SKM-1 treated with dmso at 0.1 percent for 144 hours (cell line): ENCODE measurements at regions not wholly inside any gene's neighbourhood (a gene's known extent, or its start where the extent isn't known, plus 50 kb on each side); places are given as distances from the start of the nearest gene placed in this dataset.
"Not testable (repeated sequence)": the region's sequence is repeated elsewhere in the genome, so short reads cannot be mapped to it uniquely, and the experiment has no call there.

ENCODE experiments used
- DNase-seq: peaks from one replicate; lab custom pipeline; 2025; ENCODE audit not compliant: unreplicated experiment; lab: John Stamatoyannopoulos, UW

- no peak for DNase-seq
These were observed 322.8 kb downstream of the SEC16B start for GRCh38 chr1:177646757-177647730.

DNA sequence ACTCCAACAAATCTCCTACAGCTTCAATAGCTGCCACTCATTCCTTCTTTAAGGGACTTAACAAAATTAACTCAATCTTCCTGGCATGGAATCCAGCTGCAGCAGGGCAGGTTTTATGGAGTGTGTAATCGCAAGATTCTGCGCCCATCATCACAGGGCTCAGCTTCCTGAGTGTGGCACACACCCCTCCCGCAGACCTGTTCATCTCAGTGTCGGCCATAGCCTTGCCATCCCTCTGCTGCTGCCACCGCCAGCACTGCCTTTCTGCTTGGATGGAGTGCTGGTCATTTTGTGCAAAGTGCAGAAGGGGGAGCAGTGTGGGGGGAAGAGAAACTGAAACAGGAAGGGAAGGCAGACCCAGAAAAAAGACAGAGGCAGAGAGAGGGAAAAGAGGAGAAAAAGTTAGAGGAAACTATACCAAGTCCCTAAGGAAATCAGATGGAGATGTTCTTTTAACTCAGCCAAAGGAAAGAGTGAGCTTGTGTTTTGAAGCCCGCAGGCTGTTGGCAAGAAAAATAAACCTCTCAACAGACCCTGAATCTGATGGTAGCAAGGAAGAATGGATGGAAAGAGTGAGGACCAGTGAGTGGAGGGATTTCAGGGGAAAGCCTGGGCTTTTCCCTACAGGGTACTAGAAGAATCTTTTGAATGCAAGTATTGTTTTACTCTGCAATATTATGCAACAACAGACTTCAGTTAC lies 324.2 kb downstream of the SEC16B start:
- DNase-seq = no peak

GRCh38 chr1:177640687-177641086 lies 329.2 kb downstream of the SEC16B start:
- no peak for DNase-seq

DNA sequence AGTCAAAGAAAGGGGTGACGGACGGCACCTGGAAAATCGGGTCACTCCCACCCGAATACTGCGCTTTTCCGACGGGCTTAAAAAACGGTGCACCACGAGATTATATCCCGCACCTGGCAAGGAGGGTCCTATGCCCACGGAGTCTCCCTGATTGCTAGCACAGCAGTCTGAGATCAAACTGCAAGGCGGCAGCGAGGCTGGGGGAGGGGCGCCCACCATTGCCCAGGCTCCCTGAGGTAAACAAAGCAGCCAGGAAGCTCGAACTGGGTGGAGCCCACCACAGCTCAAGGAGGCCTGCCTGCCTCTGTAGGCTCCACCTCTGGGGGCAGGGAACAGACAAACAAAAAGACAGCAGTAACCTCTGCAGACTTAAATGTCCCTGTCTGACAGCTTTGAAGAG lies 335.7 kb downstream of the SEC16B start:
- DNase-seq = not testable (repeated sequence)

GRCh38 chr1:177632923-177633615 lies 336.8 kb downstream of the SEC16B start:
- DNase-seq = no peak

DNA sequence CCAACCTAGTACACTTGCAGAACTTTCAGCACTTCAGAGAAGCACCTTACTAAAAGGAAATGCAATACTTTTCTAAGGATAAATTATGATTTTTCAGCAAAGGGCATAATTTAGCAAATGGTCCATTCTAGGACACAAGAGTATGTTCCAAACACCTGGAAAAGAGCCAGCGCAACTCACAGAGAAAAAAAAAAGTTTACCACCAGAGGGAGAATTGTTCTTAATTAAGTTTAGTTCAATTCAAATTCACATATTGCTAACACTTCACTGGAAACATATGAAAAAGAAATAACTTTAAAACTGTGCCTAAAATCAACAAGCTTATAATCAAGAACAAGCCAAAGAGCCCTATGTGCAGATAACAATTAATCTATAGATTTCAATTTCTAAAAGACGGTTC lies 338.1 kb downstream of the SEC16B start:
- DNase-seq = no peak

GRCh38 chr1:177629526-177629925 lies 340.3 kb downstream of the SEC16B start:
- DNase-seq = no peak

GRCh38 chr1:177627148-177627910 lies 342.5 kb downstream of the SEC16B start:
- DNase-seq = no peak

DNA sequence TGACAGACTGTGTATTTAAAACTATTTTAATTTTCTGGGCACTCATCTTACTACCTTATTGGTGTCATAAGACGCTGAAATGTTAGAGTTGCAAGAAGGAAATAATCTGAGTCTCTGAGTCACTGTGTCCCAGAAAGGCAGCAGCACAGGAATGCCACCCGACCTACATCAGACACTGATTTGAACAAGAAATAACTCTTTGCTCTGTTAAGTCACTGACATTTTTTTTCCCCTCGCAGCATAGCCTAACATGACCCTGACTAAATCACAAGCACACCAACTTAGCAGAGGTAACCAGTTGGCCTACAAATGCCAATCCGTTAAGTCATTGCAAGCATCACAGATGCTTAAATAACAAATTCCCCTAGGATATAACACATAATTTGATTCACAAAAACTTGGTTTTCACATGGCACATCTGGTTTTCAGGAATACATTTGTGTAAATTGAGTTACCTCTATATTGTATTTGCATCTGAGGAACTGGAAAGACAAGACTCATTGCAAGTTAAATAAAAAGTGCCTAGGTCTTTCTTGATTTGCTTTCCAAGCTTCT lies 349.1 kb downstream of the SEC16B start:
- DNase-seq = no peak

DNA sequence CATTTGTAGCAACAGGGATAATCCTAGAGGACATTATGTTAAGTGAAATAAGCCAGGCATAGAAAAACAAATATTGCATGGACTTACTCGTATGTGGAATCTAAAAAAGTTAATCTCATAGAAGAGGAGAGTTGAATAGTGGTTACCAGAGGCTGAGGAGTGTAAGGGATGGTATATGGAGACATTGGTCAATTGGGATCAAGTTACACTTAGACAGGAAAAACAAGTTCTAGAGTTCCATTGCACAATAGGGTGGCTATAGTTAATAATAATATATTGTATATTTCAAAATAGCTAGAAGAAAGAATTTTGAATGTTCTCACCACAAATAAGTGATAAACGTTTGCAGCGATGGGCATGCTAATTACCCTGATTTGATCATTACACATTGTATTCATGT lies 354.6 kb downstream of the SEC16B start:
- no peak for DNase-seq

DNA sequence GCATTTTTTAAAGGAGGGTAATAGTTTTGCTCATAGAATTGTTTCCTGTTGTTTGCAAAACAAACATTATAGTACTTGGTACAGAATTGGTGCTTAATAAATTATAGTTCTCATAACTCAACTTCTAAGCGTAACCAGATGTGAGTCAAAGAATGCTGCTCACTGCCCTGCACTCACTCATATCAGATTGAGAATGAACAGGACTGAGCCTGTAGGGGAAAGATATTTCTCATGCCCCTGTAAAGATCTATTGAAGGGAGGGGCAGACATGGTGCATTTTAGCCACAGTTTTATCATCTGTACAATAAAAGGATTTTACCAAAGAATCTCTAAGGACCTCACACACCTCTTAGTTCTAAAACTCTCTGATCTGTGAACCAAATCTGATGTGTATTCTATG lies 358.5 kb downstream of the SEC16B start:
- DNase-seq = no peak

GRCh38 chr1:177609953-177610352 lies 359.9 kb downstream of the SEC16B start:
- DNase-seq = no peak

- DNase-seq = no peak
These were observed 368.9 kb downstream of the SEC16B start for GRCh38 chr1:177600936-177601335.

- no peak for DNase-seq
These were observed 369.5 kb downstream of the SEC16B start for GRCh38 chr1:177600321-177600720.

DNA sequence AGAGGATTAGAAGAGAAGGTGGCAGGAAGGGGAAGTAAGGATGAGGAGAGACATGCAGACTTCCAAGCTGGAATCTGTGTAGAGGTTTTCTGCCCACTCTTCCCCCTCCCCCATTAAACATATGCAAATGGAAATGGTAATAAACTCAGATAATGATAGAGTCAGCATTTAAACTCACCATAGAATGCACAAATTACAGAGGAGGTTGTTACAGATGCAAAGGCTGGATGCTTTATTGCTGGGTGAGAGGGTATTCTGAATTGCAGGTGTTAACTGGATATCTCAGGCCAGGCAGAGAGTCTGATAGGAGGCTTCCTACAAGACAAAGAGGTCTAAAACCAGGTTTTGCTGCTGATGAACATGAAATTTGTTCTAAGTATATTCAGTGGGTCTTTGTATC lies 372.5 kb downstream of the SEC16B start:
- DNase-seq = no peak

DNA sequence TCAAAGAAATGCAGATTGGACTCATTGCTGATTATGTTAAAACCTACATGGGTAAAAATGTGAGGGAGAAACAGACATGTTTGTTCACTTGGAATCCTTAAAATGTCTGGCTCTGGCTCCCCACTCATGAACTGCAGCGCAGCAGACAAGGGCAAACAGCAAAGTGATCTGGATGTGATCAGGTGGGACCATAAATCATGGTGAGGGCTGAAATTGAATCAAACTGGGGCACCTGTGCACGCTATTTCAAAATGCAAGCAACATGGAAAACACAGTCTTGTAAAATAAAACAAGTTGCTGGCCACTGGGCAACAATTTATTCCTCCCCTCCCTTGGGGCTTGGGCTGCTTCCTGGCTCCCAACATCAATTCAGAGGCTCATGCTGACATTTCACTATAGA lies 373.4 kb downstream of the SEC16B start:
- no peak for DNase-seq

- no peak for DNase-seq
These were observed 376.8 kb downstream of the SEC16B start for GRCh38 chr1:177593105-177593504.

GRCh38 chr1:177592624-177593023 lies 377.2 kb downstream of the SEC16B start:
- DNase-seq = no peak

GRCh38 chr1:177591155-177591554 lies 378.7 kb downstream of the SEC16B start:
- no peak for DNase-seq

GRCh38 chr1:177589166-177589565 lies 380.7 kb downstream of the SEC16B start:
- DNase-seq = no peak

GRCh38 chr1:177586429-177586828 lies 383.4 kb downstream of the SEC16B start:
- no peak for DNase-seq
